HepG2 (cell line): ENCODE measurements at regions not wholly inside any gene's neighbourhood (a gene's known extent, or its start where the extent isn't known, plus 50 kb on each side); places are given as distances from the start of the nearest gene placed in this dataset.

ENCODE experiments used
- ATAC-seq: fragments of 200-7000 bp; cut with Tn5 transposase; 3 replicates; pipeline ENCODE4 v1.9.1; 2020; ENCODE audit warnings: mild to moderate bottlenecking, moderate library complexity
- BruUV-seq: library from RNA; stranded (reverse); fragments of 400-500 nt; replicated peaks from 2 replicates; lab custom pipeline; 2021; lab: Mats Ljungman, UMichigan
- CTCF ChIA-PET: fragments of 300-600 bp; formaldehyde crosslinking; extraction: SDS; loops from one replicate; lab custom pipeline; 2021; ENCODE audit warnings: low total read pairs, inconsistent platforms, low intra/inter-chr PET ratio; lab: Yijun Ruan, JAX
- POLR2A ChIA-PET: fragments of 350-600 bp; sonication (Branson Sonifier 250); formaldehyde crosslinking; loops from one replicate; lab custom pipeline; 2020; ENCODE audit warnings: antibody characterized with exemption, inconsistent platforms; lab: Yijun Ruan, JAX
- DNase-seq: peaks from one replicate; pipeline ENCODE4 v3.0.0-alpha.2; 2015; ENCODE audit warnings: low spot score
- FAIRE-seq: peaks from 3 replicates; lab custom pipeline; 2011; peaks lifted over from hg19 to GRCh38; lab: Jason Lieb, UNC
- H2AFZ ChIP-seq: one replicate; pipeline ENCODE4 v1.6.1; 2011; ENCODE audit warnings: low read length, inconsistent platforms
- H3K27ac ChIP-seq: fragments of 300-600 bp; 3 replicates; pipeline ENCODE4 v1.8.0; 2011; ENCODE audit warnings: mixed run types, mild to moderate bottlenecking, mixed read lengths, low read length, inconsistent platforms; ENCODE audit not compliant: insufficient read depth; ENCODE audit errors: extremely low read length
- H3K27me3 ChIP-seq, 2 experiments: fragments of 200-600 bp in 1 of 2; 2 replicates in 1 of 2; 3 replicates in 1 of 2; pipeline versions ENCODE4 v1.6.0 to v1.8.0; 2011; ENCODE audit warnings: low read length in 2 of 2, mild to moderate bottlenecking in 2 of 2, moderate library complexity in 2 of 2, inconsistent platforms in 1 of 2; ENCODE audit not compliant: insufficient read depth in 2 of 2, control insufficient read depth in 1 of 2
- H3K36me3 ChIP-seq, 2 experiments: fragments of 200-600 bp in 1 of 2; replicated peaks in 1 of 2; 2 replicates in 1 of 2; 3 replicates in 1 of 2; pipeline versions ENCODE4 v1.5.1 to v1.8.0; 2011; ENCODE audit warnings: low read length in 2 of 2, inconsistent platforms in 1 of 2; ENCODE audit not compliant: insufficient read depth in 2 of 2, control insufficient read depth in 1 of 2
- H3K4me1 ChIP-seq: 2 replicates; pipeline ENCODE4 v1.5.1; 2012; ENCODE audit warnings: low read length, inconsistent platforms; ENCODE audit not compliant: insufficient read depth
- H3K4me2 ChIP-seq: 2 replicates; pipeline ENCODE4 v1.6.0; 2011; ENCODE audit warnings: low read depth, low read length, inconsistent platforms
- H3K4me3 ChIP-seq, 3 experiments: fragments of 200-600 bp in 1 of 3; sonication (generic), shearing (Covaris generic) in 1 of 3; replicated peaks in 1 of 3; 2 replicates each; pipeline ENCODE4 v1.5.1; 2011 to 2016; ENCODE audit warnings: low read length in 3 of 3, inconsistent platforms in 2 of 3, low read depth in 2 of 3, mild to moderate bottlenecking in 2 of 3, control low read depth in 1 of 3, mixed read lengths in 1 of 3; ENCODE audit not compliant: insufficient read depth in 1 of 3
- H3K79me2 ChIP-seq: one replicate; pipeline ENCODE4 v1.6.1; 2011; ENCODE audit warnings: low read length, inconsistent platforms; ENCODE audit not compliant: insufficient read depth
- H3K9ac ChIP-seq: 2 replicates; pipeline ENCODE4 v1.6.0; 2011; ENCODE audit warnings: mild to moderate bottlenecking, low read depth, low read length, inconsistent platforms; ENCODE audit not compliant: insufficient read depth
- H3K9me3 ChIP-seq: 2 replicates; pipeline ENCODE4 v1.5.1; 2012; ENCODE audit warnings: mild to moderate bottlenecking, low read length
- H4K20me1 ChIP-seq: 2 replicates; pipeline ENCODE4 v1.6.0; 2011; ENCODE audit warnings: inconsistent platforms, mild to moderate bottlenecking, low read length, moderate library complexity; ENCODE audit not compliant: insufficient read depth
- CAMTA2 ChIP-seq: sonication (generic); formaldehyde crosslinking; IDR thresholded peaks from 2 replicates; pipeline ENCODE4 v1.4.0; 2020; ENCODE audit warnings: mild to moderate bottlenecking, missing genetic modification reagents, borderline replicate concordance
- FOXK2 ChIP-seq: fragments of 450-650 bp; IDR thresholded peaks from 2 replicates; pipeline ENCODE4 v1.6.1; 2016
- GFI1 ChIP-seq: sonication (generic); formaldehyde crosslinking; IDR thresholded peaks from 2 replicates; pipeline ENCODE4 v1.5.0; 2020; ENCODE audit warnings: missing genetic modification reagents, mild to moderate bottlenecking, borderline replicate concordance
- HMG20A ChIP-seq: IDR thresholded peaks from 2 replicates; pipeline ENCODE4 v1.6.1; 2016; ENCODE audit warnings: borderline replicate concordance
- HOXA3 ChIP-seq: sonication (generic); formaldehyde crosslinking; IDR thresholded peaks from 2 replicates; pipeline ENCODE4 v1.5.0; 2020; ENCODE audit warnings: missing genetic modification reagents
- KLF15 ChIP-seq: sonication (generic); formaldehyde crosslinking; IDR thresholded peaks from 2 replicates; pipeline ENCODE4 v1.8.1; 2023; ENCODE audit warnings: borderline replicate concordance, mild to moderate bottlenecking, inconsistent platforms, missing genetic modification reagents, mixed read lengths
- PAF1 ChIP-seq: IDR thresholded peaks from 2 replicates; pipeline ENCODE4 v1.6.1; 2016; ENCODE audit warnings: missing genetic modification reagents, missing compliant biosample characterization
- PBX2 ChIP-seq: IDR thresholded peaks from 2 replicates; pipeline ENCODE4 v1.6.1; 2016; ENCODE audit warnings: control low read depth
- PHF5A ChIP-seq: IDR thresholded peaks from one replicate; pipeline ENCODE4 v1.6.1; 2018; ENCODE audit warnings: low read depth, missing genetic modification reagents; ENCODE audit not compliant: unreplicated experiment
- SNAI1 ChIP-seq: sonication (generic); formaldehyde crosslinking; IDR thresholded peaks from 2 replicates; pipeline ENCODE4 v1.5.0; 2020; ENCODE audit warnings: mild to moderate bottlenecking, missing genetic modification reagents, borderline replicate concordance
- TOE1 ChIP-seq: sonication (generic); formaldehyde crosslinking; IDR thresholded peaks from 2 replicates; pipeline ENCODE4 v1.4.0; 2020; ENCODE audit warnings: mild to moderate bottlenecking, missing genetic modification reagents
- ZBTB25 ChIP-seq: IDR thresholded peaks from 2 replicates; pipeline ENCODE4 v1.6.1; 2018; ENCODE audit warnings: missing genetic modification reagents
- ZEB1 ChIP-seq: IDR thresholded peaks from 2 replicates; pipeline ENCODE4 v1.6.1; 2012; ENCODE audit warnings: mild to moderate bottlenecking, low read depth, inconsistent platforms; ENCODE audit not compliant: insufficient replicate concordance
- ZNF207 ChIP-seq: fragments of 450-650 bp; IDR thresholded peaks from 2 replicates; pipeline ENCODE4 v1.6.1; 2016; ENCODE audit warnings: antibody characterized with exemption, borderline replicate concordance
- ZNF225 ChIP-seq: sonication (generic); formaldehyde crosslinking; IDR thresholded peaks from 2 replicates; pipeline ENCODE4 v1.4.0; 2020; ENCODE audit warnings: mild to moderate bottlenecking, missing genetic modification reagents
- ZNF460 ChIP-seq: sonication (generic); formaldehyde crosslinking; IDR thresholded peaks from 2 replicates; pipeline ENCODE4 v1.5.1; 2020; ENCODE audit warnings: missing genetic modification reagents, mild to moderate bottlenecking, borderline replicate concordance
- ZNF652 ChIP-seq: IDR thresholded peaks from 2 replicates; pipeline ENCODE4 v1.6.1; 2016; ENCODE audit warnings: low read depth, borderline replicate concordance
- ZNF781 ChIP-seq: sonication (generic); formaldehyde crosslinking; IDR thresholded peaks from 2 replicates; pipeline ENCODE4 v1.5.1; 2020; ENCODE audit warnings: borderline replicate concordance, mild to moderate bottlenecking, missing genetic modification reagents; ENCODE audit errors: not compliant biosample characterization
- ZNF879 ChIP-seq: sonication (generic); formaldehyde crosslinking; IDR thresholded peaks from 2 replicates; pipeline ENCODE4 v1.8.1; 2023; ENCODE audit warnings: missing genetic modification reagents
- ZSCAN12 ChIP-seq: sonication (generic); formaldehyde crosslinking; IDR thresholded peaks from 2 replicates; pipeline ENCODE4 v1.9.0; 2021; ENCODE audit warnings: mild to moderate bottlenecking, missing genetic modification reagents
- WGBS: methylation state at CpG from one replicate; pipeline ENCODE4 v1.1.6; 2017; ENCODE audit warnings: low lambda C conversion rate; 5-methylcytosine and 5-hydroxymethylcytosine counted together
- in situ Hi-C: cut with HindIII; loops from 2 replicates; pipeline ENCODE4 v1.10.0; 2017; ENCODE audit warnings: low pct_unique_long_range_greater_than_20kb; ENCODE audit not compliant: extremely low pct_ligation_motif_present
- intact Hi-C: fragments of 100-400 bp; cut with micrococcal nuclease; formaldehyde crosslinking; loops from one replicate; pipeline ENCODE4 v1.10.0; 2022; ENCODE audit not compliant: unreplicated experiment

- Histone ChIP-seq H3K27ac (no peak overlapping the region), H3K4me1 (no peaks in the 10 kb centered on the region), H2AFZ (no peak overlapping the region), H3K27me3 (no peaks in the 10 kb centered on the region), H3K9ac (no peak overlapping the region), H3K4me3 (no peak overlapping the region), H3K36me3 (no peaks in the 10 kb centered on the region), H3K4me2 (no peak overlapping the region), H3K9me3 (no peaks in the 10 kb centered on the region), H3K79me2 (no peaks in the 10 kb centered on the region), H4K20me1 (no peaks in the 10 kb centered on the region)
- intact Hi-C loops: no loop called here
- no TSS peak for BruUV-seq
- 0% methylated on average over 1 of the region's 1 CpG for WGBS
- no peak for TF ChIP-seq TOE1 (CRISPR knock-in tag)
- no peak for TF ChIP-seq GFI1 (CRISPR knock-in tag)
- no peak for TF ChIP-seq FOXK2
- TF ChIP-seq CAMTA2 (CRISPR knock-in tag): no peak
- no peak for TF ChIP-seq ZNF652 (CRISPR knock-in tag)
- no peak for TF ChIP-seq HMG20A (CRISPR knock-in tag)
- TF ChIP-seq PBX2 (CRISPR knock-in tag): no peak
- no peak for TF ChIP-seq ZEB1
- no peak for TF ChIP-seq HOXA3 (CRISPR knock-in tag)
- TF ChIP-seq ZNF207: no peak
- TF ChIP-seq ZSCAN12: no peak
- TF ChIP-seq ZBTB25 (CRISPR knock-in tag): no peak
- TF ChIP-seq ZNF781 (CRISPR knock-in tag): no peak
- TF ChIP-seq ZNF460 (CRISPR knock-in tag): no peak
- TF ChIP-seq KLF15 (CRISPR knock-in tag): no peak
- no peak for TF ChIP-seq PAF1 (CRISPR knock-in tag)
- no peak for TF ChIP-seq PHF5A (CRISPR knock-in tag)
- TF ChIP-seq ZNF225: no peak
- TF ChIP-seq SNAI1 (CRISPR knock-in tag): no peak
- TF ChIP-seq ZNF879: no peak
- in situ Hi-C loops: no loop called here
- ChIA-PET POLR2A (no interaction called here), CTCF (no interaction called here)
- DNase-seq: no peak
- FAIRE-seq: no peak
- ATAC-seq: no peak
Measured at GRCh38 chr4:156517546-156517945, 454.1 kb downstream of the PDGFC start.
